Suprapubic skin (tissue), 4 donors: ENCODE measurements at regions not wholly inside any gene's neighbourhood (a gene's known extent, or its start where the extent isn't known, plus 50 kb on each side); places are given as distances from the start of the nearest gene placed in this dataset.

Experiments used
- CTCF ChIP-seq, 2 donors: fragments of 200-600 bp in 1 of 2; fragments of 450-650 bp in 1 of 2; sonication (generic) in 1 of 2; IDR thresholded peaks; one replicate each; pipeline ENCODE4 v1.5.1; 2016 to 2019; ENCODE audit warnings: antibody characterized with exemption in 2 of 2, mild to moderate bottlenecking in 1 of 2, moderate library complexity in 1 of 2
- EP300 ChIP-seq: sonication (generic); formaldehyde crosslinking; IDR thresholded peaks from one replicate; pipeline ENCODE4 v1.6.1; 2017; ENCODE audit warnings: antibody characterized with exemption
- POLR2AphosphoS5 ChIP-seq, 3 donors: sonication (generic); formaldehyde crosslinking; IDR thresholded peaks; one replicate each; pipeline ENCODE4 v1.6.1; 2017; ENCODE audit warnings: antibody characterized with exemption in 3 of 3

- no peak for TF ChIP-seq CTCF (IDR thresholded peaks at IDR 0.05)
- no peak for TF ChIP-seq POLR2AphosphoS5 (IDR thresholded peaks at IDR 0.05)
- no peak for TF ChIP-seq EP300
These were observed 81.4 kb upstream of the SMYD2 start for GRCh38 chr1:214199585-214199984.
